ENCODE measurements at regions not wholly inside any gene's neighbourhood (a gene's known extent, or its start where the extent isn't known, plus 50 kb on each side); places are given as distances from the start of the nearest gene placed in this dataset.

DNA sequence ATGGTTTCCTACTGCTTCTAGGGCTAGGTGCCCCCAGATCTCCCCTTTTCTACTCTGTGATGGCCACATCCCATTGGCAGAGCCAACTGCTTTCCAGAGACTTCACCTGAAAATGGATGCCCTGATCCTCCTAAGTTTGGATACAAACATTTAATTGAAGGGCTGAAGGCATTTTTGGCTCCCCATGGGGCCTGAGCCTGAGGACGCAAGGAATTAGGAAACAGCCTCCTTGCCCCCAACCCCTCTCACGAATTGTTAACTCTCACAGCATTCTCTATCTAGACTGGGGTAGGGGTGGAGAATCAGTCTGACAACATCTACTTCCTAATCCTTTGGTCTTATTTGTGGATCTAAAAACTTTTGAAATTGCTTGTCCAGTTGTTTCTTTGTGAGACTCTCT, 108.5 kb upstream of the KCNK2 start:
- Histone ChIP-seq H2BK12ac (ENCODE audit: low read depth, low read length) (no peak overlapping the region), H2AK5ac (ENCODE audit: low read depth, low read length) (no peak overlapping the region), H3K9ac (replicated peaks in 1 of 4; ENCODE audit: extremely low read depth in 1 of 4, low read depth in 3 of 4, low read length in 3 of 4) (no peak overlapping the region), H3K23ac (ENCODE audit: insufficient read length) (no peak overlapping the region), H3K79me1 (ENCODE audit: low read depth, low read length) (no peaks in the 10 kb centered on the region), H3K36me3 (ENCODE audit: control insufficient read depth in 2 of 4, insufficient read depth in 4 of 4, low read length in 3 of 4) (no peaks in the 10 kb centered on the region), H3K18ac (ENCODE audit: extremely low read depth, low read length) (no peak overlapping the region), H2BK20ac (ENCODE audit: low read length) (no peak overlapping the region), H2BK5ac (ENCODE audit: low read depth, low read length) (no peak overlapping the region), H3K23me2 (ENCODE audit: low read depth, low read length) (no peaks in the 10 kb centered on the region), H2BK15ac (ENCODE audit: low read length) (no peak overlapping the region), H3K27me3 (replicated peaks in 1 of 4; ENCODE audit: control insufficient read depth in 3 of 4, extremely low read depth in 1 of 4, insufficient read depth in 3 of 4, low read length in 3 of 4) (no peaks in the 10 kb centered on the region), H2AFZ (ENCODE audit: low read length) (peak overlapping the region; percentile 73; the same call in 1 of the 2 replicates), H3K9me3 (ENCODE audit: insufficient read depth in 2 of 2, low read depth in 1 of 2, low read length in 1 of 2) (no peaks in the 10 kb centered on the region), H2BK120ac (replicated peaks; ENCODE audit: low read depth, low read length) (no peak overlapping the region), H3K4me1 (replicated peaks in 1 of 4; ENCODE audit: control insufficient read depth in 3 of 4, insufficient read depth in 4 of 4, low read length in 3 of 4) (peaks cover 2 to 9% (median 5%) of the 10 kb centered on the region in 4 experiments; a peak in 4 of 7 replicates), H4K5ac (ENCODE audit: insufficient read length, low read depth, low read length) (no peak overlapping the region), H4K91ac (replicated peaks; ENCODE audit: insufficient read length, low read length) (no peak overlapping the region), H3K56ac (replicated peaks; ENCODE audit: insufficient read length, low read depth, low read length) (no peak overlapping the region), H3K4me3 (ENCODE audit: extremely low read depth in 1 of 4, insufficient read depth in 2 of 4, low read depth in 3 of 4, low read length in 4 of 4) (no peak overlapping the region), H3K14ac (ENCODE audit: insufficient read length) (no peak overlapping the region), H3K4ac (replicated peaks; ENCODE audit: insufficient read length, low read depth, low read length) (no peak overlapping the region), H3K4me2 (ENCODE audit: insufficient read depth in 1 of 2, low read depth in 2 of 2, low read length in 2 of 2) (no peak overlapping the region), H3K79me2 (ENCODE audit: control insufficient read depth in 1 of 2, insufficient read depth in 2 of 2, low read length in 2 of 2) (no peaks in the 10 kb centered on the region), H4K20me1 (replicated peaks in 1 of 2; ENCODE audit: control insufficient read depth in 1 of 2, insufficient read depth in 2 of 2, low read length in 2 of 2) (no peaks in the 10 kb centered on the region), H4K8ac (ENCODE audit: extremely low read depth, insufficient read depth, low read length) (peak overlapping the region; percentile 53; the same call in 1 of the 2 replicates), H3K27ac (ENCODE audit: low read depth, low read length) (no peak overlapping the region)
- 82% methylated on average over 2 of the region's 2 CpGs; no CpG with 5 or more reads in 1 of the 2 experiments for WGBS, 2 experiments (ENCODE audit: extremely low coverage in 1 of 2, insufficient coverage in 1 of 2, insufficient read length in 1 of 2, insufficient replicate concordance in 2 of 2, low coverage in 1 of 2, low lambda C conversion rate in 2 of 2, missing lambda C conversion rate in 1 of 2)
- no peak for FAIRE-seq
- DNase-seq (ENCODE audit: low read depth in 1 of 2, low spot score in 2 of 2) = no peak
- POLR2A ChIA-PET (ENCODE audit: partially characterized antibody) = no interaction called here
- CTCF ChIA-PET (ENCODE audit: partially characterized antibody) = interaction anchor here (1.4 kb wide), 1 partner anchor 21 kb away, joined by 4 read pairs; no protein-coding TSS in a partner anchor
- TF ChIP-seq CEBPB (IDR thresholded peaks at IDR 0.05; ENCODE audit: low read depth, low read length) (no peak), KDM5A (IDR thresholded peaks at IDR 0.05; ENCODE audit: low read length) (no peak), EP300 (IDR thresholded peaks at IDR 0.05; ENCODE audit: borderline replicate concordance in 1 of 2, low read depth in 2 of 2, low read length in 2 of 2) (no peak), SAP30 (IDR thresholded peaks at IDR 0.05; ENCODE audit: insufficient read depth, insufficient replicate concordance, low read length) (no peak), ATF2 (IDR thresholded peaks at IDR 0.05; ENCODE audit: low read length) (no peak)
